BE2C (cell line): ENCODE measurements at regions not wholly inside any gene's neighbourhood (a gene's known extent, or its start where the extent isn't known, plus 50 kb on each side); places are given as distances from the start of the nearest gene placed in this dataset.

Experiments used
- DNase-seq: peaks from one replicate; pipeline ENCODE4 v3.0.0-alpha.2; 2020
- H3K27me3 ChIP-seq: fragments of 250-450 bp; sonication (Bioruptor Pico); 2 replicates; pipeline ENCODE4 v1.5.1; 2020; ENCODE audit warnings: mild to moderate bottlenecking
- H3K36me3 ChIP-seq: fragments of 250-450 bp; sonication (Bioruptor Pico); 2 replicates; pipeline ENCODE4 v1.5.1; 2020; ENCODE audit warnings: mild to moderate bottlenecking
- H3K4me1 ChIP-seq: fragments of 250-450 bp; sonication (Bioruptor Pico); 2 replicates; pipeline ENCODE4 v1.5.1; 2020
- H3K4me3 ChIP-seq: 2 replicates; pipeline ENCODE4 v1.5.1; 2011; ENCODE audit warnings: low read depth, low read length
- H3K9me3 ChIP-seq: fragments of 250-450 bp; sonication (Bioruptor Pico); 2 replicates; pipeline ENCODE4 v1.5.1; 2020
- CTCF ChIP-seq: IDR thresholded peaks from 2 replicates; pipeline ENCODE4 v1.5.1; 2012; ENCODE audit warnings: mild to moderate bottlenecking, low read depth, low read length

DNA sequence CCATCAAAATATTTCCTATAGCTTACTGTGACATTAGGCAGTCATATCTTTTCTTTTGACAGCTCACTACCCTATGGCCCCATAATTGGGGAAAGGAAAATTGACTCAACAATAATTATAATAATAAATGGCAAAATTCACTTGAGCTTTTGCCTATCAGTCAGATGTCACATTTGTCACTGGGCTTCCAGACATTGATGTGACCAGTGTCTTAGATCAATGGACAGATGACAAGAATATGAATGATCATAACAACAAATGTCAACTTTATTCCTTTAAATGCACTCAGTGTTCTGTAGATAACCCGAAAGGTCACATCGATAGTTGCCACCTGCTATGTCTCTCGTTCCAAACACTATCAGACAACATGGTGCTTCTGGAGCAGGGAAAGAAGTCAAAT lies 266.7 kb downstream of the GPATCH2 start:
- Histone ChIP-seq H3K4me3 (no peak overlapping the region), H3K36me3 (no peaks in the 10 kb centered on the region), H3K27me3 (peaks cover 8% of the 10 kb centered on the region; the same call in 1 of the 2 replicates), H3K9me3 (no peaks in the 10 kb centered on the region), H3K4me1 (no peaks in the 10 kb centered on the region)
- TF ChIP-seq CTCF, result no peak
- DNase-seq, result peak; percentile 14

DNA sequence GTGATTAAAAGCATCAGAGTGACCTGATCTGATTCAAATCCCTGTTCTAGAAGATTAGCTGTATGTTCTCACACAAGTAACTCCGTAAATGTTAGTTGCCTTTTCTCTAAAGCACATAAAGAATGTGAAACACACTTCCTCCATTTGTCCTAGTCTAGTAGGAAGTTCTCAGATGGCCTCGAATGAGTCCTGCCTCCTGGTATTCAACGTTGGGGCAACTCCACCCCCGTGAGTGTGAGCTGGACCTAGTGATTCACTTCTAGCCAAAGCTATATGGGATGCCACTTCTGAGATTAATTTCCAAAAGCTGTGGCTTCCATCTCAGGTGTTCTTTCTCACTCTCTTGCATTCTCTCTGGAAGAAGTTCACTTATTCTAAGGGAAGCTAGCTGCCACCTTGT lies 267.6 kb downstream of the GPATCH2 start:
- H3K27me3 ChIP-seq, result peaks cover 8% of the 10 kb centered on the region; the same call in 1 of the 2 replicates
- H3K4me1 ChIP-seq, result no peaks in the 10 kb centered on the region
- no peak for DNase-seq
- no peak overlapping the region for H3K4me3 ChIP-seq
- no peak for TF ChIP-seq CTCF
- H3K9me3 ChIP-seq, result no peaks in the 10 kb centered on the region
- no peaks in the 10 kb centered on the region for H3K36me3 ChIP-seq

GRCh38 chr1:217360510-217360909 lies 270.4 kb downstream of the GPATCH2 start:
- TF ChIP-seq CTCF, result no peak
- DNase-seq, result no peak

GRCh38 chr1:217354895-217355294 lies 276.0 kb downstream of the GPATCH2 start:
- TF ChIP-seq CTCF, result no peak
- Histone ChIP-seq H3K27me3 (no peaks in the 10 kb centered on the region), H3K9me3 (no peaks in the 10 kb centered on the region), H3K36me3 (no peaks in the 10 kb centered on the region), H3K4me1 (no peaks in the 10 kb centered on the region), H3K4me3 (no peak overlapping the region)
- no peak for DNase-seq

More at GRCh38 chr1:217360510-217360909, 270.4 kb downstream of the GPATCH2 start:
- Histone ChIP-seq H3K4me1 (no peaks in the 10 kb centered on the region), H3K36me3 (no peaks in the 10 kb centered on the region), H3K9me3 (no peaks in the 10 kb centered on the region), H3K27me3 (peaks cover 8% of the 10 kb centered on the region; the same call in 1 of the 2 replicates), H3K4me3 (no peak overlapping the region)

GRCh38 chr1:217348960-217349664 lies 281.8 kb downstream of the GPATCH2 start:
- Histone ChIP-seq H3K27me3 (no peaks in the 10 kb centered on the region), H3K4me1 (no peaks in the 10 kb centered on the region), H3K36me3 (no peaks in the 10 kb centered on the region), H3K4me3 (no peak overlapping the region), H3K9me3 (no peaks in the 10 kb centered on the region)
- no peak for DNase-seq
- no peak for TF ChIP-seq CTCF

DNA sequence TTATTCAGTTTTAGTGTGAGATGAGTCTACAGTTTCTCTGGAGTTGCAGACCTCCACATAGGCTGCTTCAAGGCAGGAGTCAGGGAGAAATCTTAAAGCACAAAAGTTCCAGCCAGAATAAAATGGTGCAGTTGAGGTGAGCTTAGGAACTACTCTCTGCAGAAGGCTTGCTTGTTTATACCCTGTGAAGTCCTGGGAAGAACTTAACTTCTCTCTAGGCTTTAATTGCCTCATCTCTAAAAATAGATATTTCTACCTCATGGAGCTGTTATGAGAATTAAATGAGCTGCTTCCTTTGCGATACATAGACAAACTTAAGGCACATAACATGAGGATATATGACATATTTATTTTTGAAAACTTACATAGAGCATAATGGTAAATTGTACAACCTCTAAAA lies 286.2 kb downstream of the GPATCH2 start:
- H3K4me1 ChIP-seq, result no peaks in the 10 kb centered on the region
- no peaks in the 10 kb centered on the region for H3K36me3 ChIP-seq
- no peak for TF ChIP-seq CTCF
- no peak for DNase-seq
- H3K9me3 ChIP-seq, result no peaks in the 10 kb centered on the region
- no peaks in the 10 kb centered on the region for H3K27me3 ChIP-seq
- no peak overlapping the region for H3K4me3 ChIP-seq
